ENCODE measurements at regions not wholly inside any gene's neighbourhood (a gene's known extent, or its start where the extent isn't known, plus 50 kb on each side); places are given as distances from the start of the nearest gene placed in this dataset.

DNA sequence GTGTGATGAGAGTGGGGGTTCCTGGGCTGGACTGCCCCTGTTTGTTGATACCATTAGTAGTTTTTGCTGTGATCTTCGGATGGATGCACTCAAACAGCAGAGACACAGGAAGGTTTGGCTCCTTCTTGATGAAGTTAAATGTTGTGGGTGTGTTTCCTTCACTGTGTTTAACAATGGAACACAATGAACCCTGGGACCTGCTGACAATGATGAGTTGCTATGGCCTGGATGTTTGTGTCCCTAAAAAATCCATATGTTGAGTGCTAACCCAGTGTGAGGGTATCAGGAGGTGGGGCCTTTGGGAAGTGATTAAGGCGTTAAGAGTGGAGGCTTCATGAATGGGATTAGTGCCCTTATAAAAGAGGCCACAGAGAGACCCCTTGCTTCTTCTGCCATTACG, 237.4 kb upstream of the HS6ST1 start:
- no peak for TF ChIP-seq EZH2phosphoT487 (conservative IDR thresholded peaks at IDR 0.05; ENCODE audit: low read length)
- TF ChIP-seq, protein P1, sequence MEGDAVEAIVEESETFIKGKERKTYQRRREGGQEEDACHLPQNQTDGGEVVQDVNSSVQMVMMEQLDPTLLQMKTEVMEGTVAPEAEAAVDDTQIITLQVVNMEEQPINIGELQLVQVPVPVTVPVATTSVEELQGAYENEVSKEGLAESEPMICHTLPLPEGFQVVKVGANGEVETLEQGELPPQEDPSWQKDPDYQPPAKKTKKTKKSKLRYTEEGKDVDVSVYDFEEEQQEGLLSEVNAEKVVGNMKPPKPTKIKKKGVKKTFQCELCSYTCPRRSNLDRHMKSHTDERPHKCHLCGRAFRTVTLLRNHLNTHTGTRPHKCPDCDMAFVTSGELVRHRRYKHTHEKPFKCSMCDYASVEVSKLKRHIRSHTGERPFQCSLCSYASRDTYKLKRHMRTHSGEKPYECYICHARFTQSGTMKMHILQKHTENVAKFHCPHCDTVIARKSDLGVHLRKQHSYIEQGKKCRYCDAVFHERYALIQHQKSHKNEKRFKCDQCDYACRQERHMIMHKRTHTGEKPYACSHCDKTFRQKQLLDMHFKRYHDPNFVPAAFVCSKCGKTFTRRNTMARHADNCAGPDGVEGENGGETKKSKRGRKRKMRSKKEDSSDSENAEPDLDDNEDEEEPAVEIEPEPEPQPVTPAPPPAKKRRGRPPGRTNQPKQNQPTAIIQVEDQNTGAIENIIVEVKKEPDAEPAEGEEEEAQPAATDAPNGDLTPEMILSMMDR (IDR thresholded peaks at IDR 0.05; ENCODE audit: insufficient read depth, low read length, poor library complexity, severe bottlenecking) = no peak
